Psoas muscle (tissue), 7 donors: ENCODE measurements at regions not wholly inside any gene's neighbourhood (a gene's known extent, or its start where the extent isn't known, plus 50 kb on each side); places are given as distances from the start of the nearest gene placed in this dataset.
"Not testable (repeated sequence)": the region's sequence is repeated elsewhere in the genome, so short reads cannot be mapped to it uniquely, and the experiment has no call there.

Experiments used
- ATAC-seq, 4 donors: fragments of 200-7000 bp; cut with Tn5 transposase; one replicate each; pipeline ENCODE4 v1.9.1; 2020; ENCODE audit warnings: moderate library complexity in 3 of 4, mild to moderate bottlenecking in 2 of 4
- DNase-seq, 2 donors: peaks; one replicate each; pipeline ENCODE4 v3.0.0-alpha.2; 2020
- H3K27ac ChIP-seq: fragments of 200-600 bp; one replicate; pipeline ENCODE4 v1.8.0; 2022
- H3K27me3 ChIP-seq, 3 donors: fragments of 200-600 bp in 1 of 3; one replicate each; pipeline versions ENCODE4 v1.6.1 to v1.8.0; 2013 to 2022; ENCODE audit warnings: low read length in 2 of 3, mild to moderate bottlenecking in 2 of 3, moderate library complexity in 1 of 3; ENCODE audit not compliant: insufficient read depth in 3 of 3
- H3K36me3 ChIP-seq, 2 donors: fragments of 200-600 bp in 1 of 2; one replicate each; pipeline versions ENCODE4 v1.6.1 to v1.8.0; 2013 to 2022; ENCODE audit warnings: low read depth in 1 of 2, mild to moderate bottlenecking in 1 of 2, moderate library complexity in 1 of 2; ENCODE audit not compliant: insufficient read depth in 1 of 2
- H3K4me1 ChIP-seq: fragments of 200-600 bp; one replicate; pipeline ENCODE4 v1.8.0; 2022
- H3K4me3 ChIP-seq: fragments of 200-600 bp; one replicate; pipeline ENCODE4 v1.8.0; 2022; ENCODE audit warnings: mild to moderate bottlenecking
- H3K9me3 ChIP-seq: fragments of 200-600 bp; one replicate; pipeline ENCODE4 v1.8.0; 2022
- WGBS, 3 donors: extraction: QIAGEN DNeasy Blood & Tissue Kit; methylation state at CpG; one replicate each; pipeline versions ENCODE4 v1.1.6 to v1.1.7; 2013; 5-methylcytosine and 5-hydroxymethylcytosine counted together
- intact Hi-C, 2 donors: fragments of 100-400 bp; cut with DNase I; formaldehyde crosslinking; loops; one replicate each; pipeline versions ENCODE4 v1.11.0 to v1.14.2; 2022
- TF ChIP-seq, protein P1 (sequence below): fragments of 200-600 bp; IDR thresholded peaks from one replicate; pipeline ENCODE4 v1.8.0; 2022; ENCODE audit warnings: antibody characterized with exemption
- donor health status: healthy with polysubstance abuse.
- donor health status: DM: no; HTN: no; CAD: no; lungs with moderate emphysema.
- donor health status: Bipolar disorder and iron deficiency.
- donor health status: healthy.
- donor health status: DM: yes; HTN: yes; CAD: no.
- donor health status: DM: no; HTN: no; CAD: no.
- donor health status: DM: yes; HTN: yes; CAD: no.

DNA sequence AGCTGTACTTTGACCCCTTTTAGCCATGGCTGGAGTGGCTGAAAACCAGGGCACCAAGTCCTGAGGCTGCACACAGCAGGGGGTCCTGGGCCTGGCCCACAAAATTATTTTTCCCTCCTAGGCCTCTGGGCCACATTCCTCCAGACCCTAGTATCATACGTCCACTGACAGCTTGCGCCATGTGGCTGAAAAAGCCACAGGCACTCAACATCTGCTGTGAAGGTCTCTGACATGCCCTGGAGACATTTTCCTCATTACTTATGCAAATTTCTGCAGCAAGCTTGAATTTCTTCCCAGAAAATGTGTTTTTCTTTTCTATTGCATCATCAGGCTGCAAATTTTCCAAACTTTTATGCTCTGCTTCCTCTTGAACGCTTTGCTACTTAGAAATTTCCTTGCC lies 239.0 kb downstream of the SQOR start:
- H3K9me3 ChIP-seq, result no peaks in the 10 kb centered on the region
- TF ChIP-seq, protein P1, sequence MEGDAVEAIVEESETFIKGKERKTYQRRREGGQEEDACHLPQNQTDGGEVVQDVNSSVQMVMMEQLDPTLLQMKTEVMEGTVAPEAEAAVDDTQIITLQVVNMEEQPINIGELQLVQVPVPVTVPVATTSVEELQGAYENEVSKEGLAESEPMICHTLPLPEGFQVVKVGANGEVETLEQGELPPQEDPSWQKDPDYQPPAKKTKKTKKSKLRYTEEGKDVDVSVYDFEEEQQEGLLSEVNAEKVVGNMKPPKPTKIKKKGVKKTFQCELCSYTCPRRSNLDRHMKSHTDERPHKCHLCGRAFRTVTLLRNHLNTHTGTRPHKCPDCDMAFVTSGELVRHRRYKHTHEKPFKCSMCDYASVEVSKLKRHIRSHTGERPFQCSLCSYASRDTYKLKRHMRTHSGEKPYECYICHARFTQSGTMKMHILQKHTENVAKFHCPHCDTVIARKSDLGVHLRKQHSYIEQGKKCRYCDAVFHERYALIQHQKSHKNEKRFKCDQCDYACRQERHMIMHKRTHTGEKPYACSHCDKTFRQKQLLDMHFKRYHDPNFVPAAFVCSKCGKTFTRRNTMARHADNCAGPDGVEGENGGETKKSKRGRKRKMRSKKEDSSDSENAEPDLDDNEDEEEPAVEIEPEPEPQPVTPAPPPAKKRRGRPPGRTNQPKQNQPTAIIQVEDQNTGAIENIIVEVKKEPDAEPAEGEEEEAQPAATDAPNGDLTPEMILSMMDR, result no peak
- peaks cover 0 to 1% (median 0%) of the 10 kb centered on the region in 3 donors for H3K27me3 ChIP-seq
- H3K4me3 ChIP-seq, result no peak overlapping the region
- no peak overlapping the region for H3K27ac ChIP-seq
- H3K36me3 ChIP-seq, result no peaks in the 10 kb centered on the region
- ATAC-seq, result peak in 1 of 4 donors; percentile 48
- H3K4me1 ChIP-seq, result no peaks in the 10 kb centered on the region
- DNase-seq, result peak in 1 of 2 donors; percentile 49
- WGBS, 3 donors, result 56 to 69% (median 65%) methylated on average over 3 of the region's 3 CpGs
- intact Hi-C loops, result no loop called here

DNA sequence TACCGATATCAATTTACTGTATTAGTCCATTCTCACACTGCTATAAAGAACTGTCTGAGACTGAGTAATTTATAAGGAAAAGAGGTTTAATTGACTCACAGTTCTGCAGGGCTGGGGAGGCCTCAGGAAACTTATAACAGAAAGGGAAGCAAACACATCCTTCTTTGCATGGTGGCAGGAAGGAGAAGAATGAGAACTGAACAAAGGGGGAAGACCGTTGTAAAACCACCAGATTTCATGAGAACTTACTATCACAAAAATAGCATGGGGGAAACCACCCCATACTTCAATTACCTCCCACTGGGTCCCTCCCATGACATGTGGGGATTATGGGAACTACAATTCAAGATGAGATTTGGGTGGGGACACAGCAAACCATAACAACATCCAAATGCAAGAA lies 239.7 kb downstream of the SQOR start:
- H3K4me3 ChIP-seq, H3K27me3 ChIP-seq, H3K27ac ChIP-seq, H3K4me1 ChIP-seq, intact Hi-C loops, DNase-seq, ATAC-seq, H3K36me3 ChIP-seq, H3K9me3 ChIP-seq: not testable (repeated sequence)
- WGBS, 3 donors, result 79 to 86% (median 81%) methylated on average over 2 of the region's 2 CpGs

DNA sequence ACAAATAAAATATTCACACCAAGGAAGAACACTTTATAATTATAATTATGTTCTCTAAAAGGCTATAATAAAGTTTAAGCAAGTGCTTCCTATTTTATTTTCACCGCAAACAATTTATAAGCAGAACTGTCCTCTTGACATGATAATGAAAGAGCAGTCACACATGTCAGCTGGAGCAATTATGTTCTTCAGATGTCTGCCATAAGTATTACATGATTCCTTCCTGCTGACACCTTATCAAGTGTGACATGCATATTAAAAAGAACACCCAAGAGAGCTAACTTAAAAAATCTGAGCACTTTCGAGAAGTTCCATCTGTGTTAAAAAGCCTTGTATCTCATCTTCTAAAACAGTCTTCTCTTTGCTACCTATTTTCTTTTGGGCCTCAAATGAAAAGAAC lies 249.5 kb downstream of the SQOR start:
- Histone ChIP-seq H3K4me1 (no peaks in the 10 kb centered on the region), H3K36me3 (no peaks in the 10 kb centered on the region), H3K27me3 (no peaks in the 10 kb centered on the region), H3K4me3 (no peak overlapping the region), H3K9me3 (no peaks in the 10 kb centered on the region), H3K27ac (no peak overlapping the region)
- WGBS, 3 donors, result 70 to 80% (median 79%) methylated on average over 2 of the region's 2 CpGs
- DNase-seq, result no peak
- intact Hi-C loops, result no loop called here
- ATAC-seq, result no peak
- TF ChIP-seq, protein P1, result no peak

DNA sequence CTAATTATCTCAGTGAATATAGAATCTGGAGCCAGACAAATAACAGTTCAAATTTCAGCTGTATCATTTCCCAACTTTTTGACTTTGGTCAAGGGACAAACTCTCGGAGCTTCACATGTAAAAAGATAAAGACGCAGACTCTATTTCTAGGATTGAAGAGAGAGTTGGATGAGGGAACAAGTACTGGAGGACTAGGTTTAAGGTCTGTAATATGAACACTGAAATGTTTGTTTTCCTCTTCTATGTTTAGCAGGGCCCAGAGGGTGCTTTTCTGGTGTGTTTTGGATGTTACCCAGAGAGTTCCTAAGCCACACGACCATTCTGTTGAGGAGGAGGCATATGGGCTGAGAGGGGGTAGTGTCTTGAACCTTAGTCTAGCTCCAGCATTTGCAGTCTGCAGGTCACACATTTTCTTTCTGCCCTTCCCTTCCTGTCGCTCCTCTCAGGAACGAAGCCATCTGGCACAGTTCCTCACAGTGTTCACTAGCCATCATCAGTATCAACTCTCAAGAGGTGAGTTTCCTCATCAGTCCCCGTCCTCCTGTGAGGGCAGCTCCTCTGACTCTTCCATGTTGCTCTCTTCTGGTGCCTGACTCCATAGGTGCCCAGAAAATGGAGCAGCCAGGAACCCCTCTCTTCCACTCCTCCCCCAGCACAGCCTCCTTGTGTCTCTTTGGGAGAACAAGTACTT lies 250.1 kb downstream of the SQOR start:
- Histone ChIP-seq H3K27ac (no peak overlapping the region), H3K4me3 (no peak overlapping the region), H3K4me1 (no peaks in the 10 kb centered on the region), H3K27me3 (no peaks in the 10 kb centered on the region), H3K36me3 (no peaks in the 10 kb centered on the region), H3K9me3 (no peaks in the 10 kb centered on the region)
- TF ChIP-seq, protein P1, result no peak
- peak in 1 of 2 donors; percentile 18 for DNase-seq
- WGBS, 3 donors, result 43 to 53% (median 49%) methylated on average over 6 of the region's 6 CpGs
- intact Hi-C loops, result no loop called here
- ATAC-seq, result peak in 1 of 4 donors; percentile 76

DNA sequence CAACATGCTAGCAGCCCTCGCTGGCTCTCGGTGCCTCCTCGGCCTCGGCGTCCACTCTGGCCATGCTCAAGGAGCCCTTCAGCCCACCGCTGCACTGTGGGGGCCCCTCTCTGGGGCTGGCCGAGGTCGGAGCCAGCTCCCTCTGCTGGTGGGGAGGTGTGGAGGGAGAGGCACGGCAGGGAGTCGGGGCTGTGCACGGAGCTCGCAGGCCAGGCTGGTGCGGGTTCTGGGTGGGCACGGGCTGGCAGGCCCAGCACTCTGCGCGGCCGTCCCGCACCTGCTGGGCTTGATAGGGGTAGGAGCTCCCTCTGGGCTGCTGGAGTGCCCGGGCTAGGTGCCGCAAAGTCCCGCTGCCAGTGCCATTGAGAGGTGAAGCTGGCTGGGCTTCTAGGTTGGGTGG lies 251.0 kb downstream of the SQOR start:
- H3K4me3 ChIP-seq, result no peak overlapping the region
- H3K36me3 ChIP-seq, result no peaks in the 10 kb centered on the region
- TF ChIP-seq, protein P1, result no peak
- DNase-seq (peak in 1 of 2 donors; percentile 44), ATAC-seq (no peak)
- intact Hi-C loops, result no loop called here
- no peaks in the 10 kb centered on the region for H3K27me3 ChIP-seq
- H3K9me3 ChIP-seq, result no peaks in the 10 kb centered on the region
- H3K27ac ChIP-seq, result no peak overlapping the region
- H3K4me1 ChIP-seq, result no peaks in the 10 kb centered on the region
- WGBS, 3 donors, result 90 to 96% (median 95%) methylated on average over 21 of the region's 21 CpGs
